ENCODE measurements at regions not wholly inside any gene's neighbourhood (a gene's known extent, or its start where the extent isn't known, plus 50 kb on each side); places are given as distances from the start of the nearest gene placed in this dataset.

DNA sequence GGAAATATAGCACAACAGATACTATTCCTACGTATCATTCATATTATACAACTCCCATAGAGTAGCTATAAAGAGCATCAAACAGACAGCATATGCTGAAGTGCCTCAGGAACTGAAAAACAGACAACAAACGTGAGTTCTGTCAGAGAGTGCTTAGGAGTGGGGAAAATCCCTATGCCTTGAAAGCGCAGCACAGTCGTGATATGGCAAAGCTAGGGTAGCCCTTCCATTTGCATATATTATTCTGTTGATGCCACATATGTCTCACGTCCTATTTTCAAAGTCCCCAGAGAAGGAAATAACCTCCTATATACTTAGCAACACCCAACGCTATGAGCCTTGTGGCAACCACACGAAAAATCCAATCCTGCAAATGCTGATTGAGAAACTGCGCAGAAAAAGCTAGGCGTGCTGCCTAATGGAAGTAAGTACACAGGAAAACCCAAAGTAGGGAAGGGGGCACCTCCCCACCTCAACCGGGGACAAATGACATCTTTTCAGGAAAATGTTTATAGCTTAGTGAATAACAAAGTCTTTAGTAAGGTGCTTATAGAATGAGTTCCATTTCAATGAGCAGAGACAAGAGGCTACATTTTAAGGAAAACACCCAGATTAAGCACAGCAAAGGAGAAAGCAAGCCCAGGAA lies 105.1 kb downstream of the MED10 start:
- TF ChIP-seq, protein P1, sequence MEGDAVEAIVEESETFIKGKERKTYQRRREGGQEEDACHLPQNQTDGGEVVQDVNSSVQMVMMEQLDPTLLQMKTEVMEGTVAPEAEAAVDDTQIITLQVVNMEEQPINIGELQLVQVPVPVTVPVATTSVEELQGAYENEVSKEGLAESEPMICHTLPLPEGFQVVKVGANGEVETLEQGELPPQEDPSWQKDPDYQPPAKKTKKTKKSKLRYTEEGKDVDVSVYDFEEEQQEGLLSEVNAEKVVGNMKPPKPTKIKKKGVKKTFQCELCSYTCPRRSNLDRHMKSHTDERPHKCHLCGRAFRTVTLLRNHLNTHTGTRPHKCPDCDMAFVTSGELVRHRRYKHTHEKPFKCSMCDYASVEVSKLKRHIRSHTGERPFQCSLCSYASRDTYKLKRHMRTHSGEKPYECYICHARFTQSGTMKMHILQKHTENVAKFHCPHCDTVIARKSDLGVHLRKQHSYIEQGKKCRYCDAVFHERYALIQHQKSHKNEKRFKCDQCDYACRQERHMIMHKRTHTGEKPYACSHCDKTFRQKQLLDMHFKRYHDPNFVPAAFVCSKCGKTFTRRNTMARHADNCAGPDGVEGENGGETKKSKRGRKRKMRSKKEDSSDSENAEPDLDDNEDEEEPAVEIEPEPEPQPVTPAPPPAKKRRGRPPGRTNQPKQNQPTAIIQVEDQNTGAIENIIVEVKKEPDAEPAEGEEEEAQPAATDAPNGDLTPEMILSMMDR (tag by site-specific recombination; IDR thresholded peaks at IDR 0.05): no peak
- TF ChIP-seq, protein P2, sequence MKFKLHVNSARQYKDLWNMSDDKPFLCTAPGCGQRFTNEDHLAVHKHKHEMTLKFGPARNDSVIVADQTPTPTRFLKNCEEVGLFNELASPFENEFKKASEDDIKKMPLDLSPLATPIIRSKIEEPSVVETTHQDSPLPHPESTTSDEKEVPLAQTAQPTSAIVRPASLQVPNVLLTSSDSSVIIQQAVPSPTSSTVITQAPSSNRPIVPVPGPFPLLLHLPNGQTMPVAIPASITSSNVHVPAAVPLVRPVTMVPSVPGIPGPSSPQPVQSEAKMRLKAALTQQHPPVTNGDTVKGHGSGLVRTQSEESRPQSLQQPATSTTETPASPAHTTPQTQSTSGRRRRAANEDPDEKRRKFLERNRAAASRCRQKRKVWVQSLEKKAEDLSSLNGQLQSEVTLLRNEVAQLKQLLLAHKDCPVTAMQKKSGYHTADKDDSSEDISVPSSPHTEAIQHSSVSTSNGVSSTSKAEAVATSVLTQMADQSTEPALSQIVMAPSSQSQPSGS (tag by site-specific recombination; IDR thresholded peaks at IDR 0.05; ENCODE audit: low read depth): no peak
- TF ChIP-seq ZNF223 (tag by site-specific recombination; IDR thresholded peaks at IDR 0.05) (no peak), REPIN1 (tag by site-specific recombination; IDR thresholded peaks at IDR 0.05; ENCODE audit: low read depth) (no peak), ZNF785 (tag by site-specific recombination; IDR thresholded peaks at IDR 0.05) (no peak), ZFP3 (tag by site-specific recombination; IDR thresholded peaks at IDR 0.05; ENCODE audit: low read depth) (no peak), ZNF121 (tag by site-specific recombination; IDR thresholded peaks at IDR 0.05) (no peak), ZNF132 (tag by site-specific recombination; IDR thresholded peaks at IDR 0.05; ENCODE audit: borderline replicate concordance) (no peak)
- TF ChIP-seq, protein P3, sequence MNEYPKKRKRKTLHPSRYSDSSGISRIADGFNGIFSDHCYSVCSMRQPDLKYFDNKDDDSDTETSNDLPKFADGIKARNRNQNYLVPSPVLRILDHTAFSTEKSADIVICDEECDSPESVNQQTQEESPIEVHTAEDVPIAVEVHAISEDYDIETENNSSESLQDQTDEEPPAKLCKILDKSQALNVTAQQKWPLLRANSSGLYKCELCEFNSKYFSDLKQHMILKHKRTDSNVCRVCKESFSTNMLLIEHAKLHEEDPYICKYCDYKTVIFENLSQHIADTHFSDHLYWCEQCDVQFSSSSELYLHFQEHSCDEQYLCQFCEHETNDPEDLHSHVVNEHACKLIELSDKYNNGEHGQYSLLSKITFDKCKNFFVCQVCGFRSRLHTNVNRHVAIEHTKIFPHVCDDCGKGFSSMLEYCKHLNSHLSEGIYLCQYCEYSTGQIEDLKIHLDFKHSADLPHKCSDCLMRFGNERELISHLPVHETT (tag by site-specific recombination; IDR thresholded peaks at IDR 0.05): no peak
- TF ChIP-seq, protein P4, sequence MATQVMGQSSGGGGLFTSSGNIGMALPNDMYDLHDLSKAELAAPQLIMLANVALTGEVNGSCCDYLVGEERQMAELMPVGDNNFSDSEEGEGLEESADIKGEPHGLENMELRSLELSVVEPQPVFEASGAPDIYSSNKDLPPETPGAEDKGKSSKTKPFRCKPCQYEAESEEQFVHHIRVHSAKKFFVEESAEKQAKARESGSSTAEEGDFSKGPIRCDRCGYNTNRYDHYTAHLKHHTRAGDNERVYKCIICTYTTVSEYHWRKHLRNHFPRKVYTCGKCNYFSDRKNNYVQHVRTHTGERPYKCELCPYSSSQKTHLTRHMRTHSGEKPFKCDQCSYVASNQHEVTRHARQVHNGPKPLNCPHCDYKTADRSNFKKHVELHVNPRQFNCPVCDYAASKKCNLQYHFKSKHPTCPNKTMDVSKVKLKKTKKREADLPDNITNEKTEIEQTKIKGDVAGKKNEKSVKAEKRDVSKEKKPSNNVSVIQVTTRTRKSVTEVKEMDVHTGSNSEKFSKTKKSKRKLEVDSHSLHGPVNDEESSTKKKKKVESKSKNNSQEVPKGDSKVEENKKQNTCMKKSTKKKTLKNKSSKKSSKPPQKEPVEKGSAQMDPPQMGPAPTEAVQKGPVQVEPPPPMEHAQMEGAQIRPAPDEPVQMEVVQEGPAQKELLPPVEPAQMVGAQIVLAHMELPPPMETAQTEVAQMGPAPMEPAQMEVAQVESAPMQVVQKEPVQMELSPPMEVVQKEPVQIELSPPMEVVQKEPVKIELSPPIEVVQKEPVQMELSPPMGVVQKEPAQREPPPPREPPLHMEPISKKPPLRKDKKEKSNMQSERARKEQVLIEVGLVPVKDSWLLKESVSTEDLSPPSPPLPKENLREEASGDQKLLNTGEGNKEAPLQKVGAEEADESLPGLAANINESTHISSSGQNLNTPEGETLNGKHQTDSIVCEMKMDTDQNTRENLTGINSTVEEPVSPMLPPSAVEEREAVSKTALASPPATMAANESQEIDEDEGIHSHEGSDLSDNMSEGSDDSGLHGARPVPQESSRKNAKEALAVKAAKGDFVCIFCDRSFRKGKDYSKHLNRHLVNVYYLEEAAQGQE (tag by site-specific recombination; IDR thresholded peaks at IDR 0.05): no peak
